HG02981 (cell line): ENCODE measurements at regions not wholly inside any gene's neighbourhood (a gene's known extent, or its start where the extent isn't known, plus 50 kb on each side); places are given as distances from the start of the nearest gene placed in this dataset.
"Not testable (repeated sequence)": the region's sequence is repeated elsewhere in the genome, so short reads cannot be mapped to it uniquely, and the experiment has no call there.

Source experiments
- ATAC-seq: cut with Tn5 transposase; IDR thresholded peaks from one replicate; pipeline ENCODE4 v1.9.1; 2021; ENCODE audit warnings: mild to moderate bottlenecking, moderate library complexity; ENCODE audit not compliant: unreplicated experiment

DNA sequence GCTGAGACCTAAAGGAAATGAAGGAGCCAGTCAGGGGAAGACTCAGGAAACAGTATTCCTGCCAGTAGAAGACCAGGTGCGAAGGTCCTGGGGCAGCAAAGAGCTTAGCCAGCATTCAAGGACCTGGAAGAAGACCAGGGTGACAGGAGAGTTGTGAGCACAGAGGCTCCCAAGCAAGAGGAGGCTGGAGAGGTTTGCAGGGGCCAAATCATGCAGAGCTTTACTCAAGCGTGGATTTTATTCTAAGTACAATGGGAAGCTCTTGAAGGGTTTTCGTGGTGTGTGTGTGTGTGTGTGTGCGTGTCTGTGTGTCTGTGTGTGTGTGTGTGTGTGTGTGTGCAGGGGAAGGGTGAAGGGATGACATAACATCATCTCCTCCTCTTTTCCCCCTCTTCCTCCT lies 200.7 kb upstream of the IRF2BP2 start:
- not testable (repeated sequence) for ATAC-seq

DNA sequence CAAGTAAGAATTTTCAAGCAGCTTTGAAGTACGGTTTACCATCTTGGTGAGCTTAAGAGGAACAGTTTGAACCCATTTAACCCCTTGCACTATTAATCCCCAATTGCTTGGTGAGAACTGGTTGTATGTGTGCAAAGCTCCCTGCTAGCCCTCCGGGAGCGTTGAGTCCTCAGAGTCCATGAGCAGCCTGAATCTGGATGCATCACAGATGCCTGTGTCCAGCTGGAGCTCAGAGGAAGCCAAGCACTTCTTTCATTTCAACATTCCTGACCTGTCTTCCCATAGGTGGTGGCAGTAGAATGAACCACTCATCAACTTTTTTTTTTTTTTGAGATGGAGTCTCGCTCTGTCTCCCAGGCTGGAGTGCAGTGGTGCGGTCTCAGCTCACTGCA lies 199.9 kb upstream of the IRF2BP2 start:
- not testable (repeated sequence) for ATAC-seq

DNA sequence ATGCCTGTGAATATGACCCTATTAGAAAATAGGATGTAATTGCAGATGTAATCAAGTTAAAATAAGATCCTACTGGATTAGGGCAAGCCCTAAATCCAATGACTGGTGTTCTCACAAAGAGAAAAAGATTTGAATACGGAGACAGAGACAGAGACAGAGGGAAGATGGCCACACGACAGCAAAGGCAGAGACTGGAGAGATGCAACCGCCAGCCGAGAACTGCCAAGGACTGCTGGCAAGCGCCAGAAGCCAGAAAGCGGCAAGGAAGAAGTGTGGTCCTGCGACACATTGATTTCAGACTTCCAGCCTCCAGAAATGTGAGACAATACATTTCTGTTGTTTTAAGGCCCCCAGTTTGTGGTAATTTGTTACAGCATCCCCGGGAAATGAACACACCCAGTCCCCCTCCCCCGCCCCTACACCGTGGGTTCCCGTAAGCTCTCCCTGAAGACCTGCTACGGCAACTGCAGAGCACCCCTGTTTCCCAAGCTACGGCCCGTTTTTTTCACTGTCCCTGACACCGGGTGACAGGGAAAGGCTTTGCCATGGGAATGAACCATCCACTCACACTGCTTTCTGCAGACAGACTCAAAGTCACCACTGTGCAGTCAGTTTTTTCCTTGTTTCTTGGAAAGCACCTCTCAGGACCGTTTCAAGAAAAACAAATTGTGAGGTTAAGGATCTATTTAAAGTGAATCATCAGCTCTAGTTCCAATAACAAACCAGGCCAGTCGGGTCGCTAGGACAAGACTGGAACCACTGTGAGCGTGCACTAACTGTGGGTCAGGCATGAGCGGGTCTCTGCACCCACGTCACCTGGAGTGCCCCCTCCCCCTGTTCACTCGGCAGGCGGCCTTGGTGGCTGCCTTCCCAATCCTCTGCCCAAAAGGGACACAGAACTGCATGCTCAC lies 199.2 kb upstream of the IRF2BP2 start:
- peak; percentile 74 for ATAC-seq

DNA sequence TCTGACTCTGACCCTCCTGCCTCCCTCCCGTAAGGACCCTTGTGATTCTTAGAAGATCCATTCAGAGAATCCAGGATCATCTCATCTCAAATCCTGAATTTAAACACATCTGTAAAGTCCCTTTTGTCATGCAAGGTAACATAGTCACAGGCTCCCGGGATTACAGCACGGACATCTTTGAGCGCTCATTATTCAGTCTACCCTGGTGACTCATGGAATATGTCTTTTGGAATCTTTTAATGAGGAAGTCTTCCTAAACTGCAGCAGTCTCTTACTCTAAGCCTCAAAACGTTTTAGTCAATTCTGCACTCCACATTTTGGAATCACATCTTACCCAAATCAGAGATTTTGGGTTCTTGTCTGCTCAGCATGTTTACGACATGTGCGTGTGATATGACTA lies 198.5 kb upstream of the IRF2BP2 start:
- ATAC-seq, result not testable (repeated sequence)

DNA sequence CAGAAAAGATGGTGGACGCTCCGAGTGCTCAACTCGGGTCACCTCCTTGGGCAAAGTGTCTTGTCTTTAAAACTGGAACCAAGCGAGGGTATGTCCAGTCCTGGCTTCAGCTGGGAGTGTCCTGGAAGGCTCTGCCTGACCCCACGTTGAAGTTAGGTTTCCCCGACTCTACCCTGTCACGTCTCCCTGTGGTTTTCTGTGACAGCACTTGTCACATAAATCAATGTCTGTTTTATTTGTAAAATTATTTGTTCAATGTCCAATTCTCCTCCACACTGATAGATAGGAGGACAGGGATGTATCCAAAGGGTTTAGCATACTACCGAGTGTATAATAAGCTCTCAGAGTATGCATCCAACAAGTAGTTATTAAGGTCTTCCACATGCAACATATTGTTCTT lies 197.7 kb upstream of the IRF2BP2 start:
- not testable (repeated sequence) for ATAC-seq

DNA sequence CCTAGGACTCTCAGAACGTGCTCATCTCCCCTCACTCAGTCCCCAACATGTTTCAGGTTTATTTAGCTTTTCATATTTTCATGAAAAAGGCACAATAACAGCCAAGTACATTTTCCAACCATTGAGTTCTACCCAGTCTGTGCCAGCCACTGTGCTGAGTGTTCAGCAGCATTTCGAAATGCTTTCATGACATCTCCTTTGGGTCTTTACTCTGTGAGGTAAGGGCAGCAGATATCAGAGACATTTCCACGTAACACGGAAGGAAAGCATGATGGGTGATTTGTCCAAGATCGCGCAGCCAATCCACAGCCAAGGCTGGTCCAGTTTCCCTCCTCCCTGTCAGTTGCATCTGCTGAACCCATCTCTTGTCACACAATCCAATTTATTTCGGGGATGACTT lies 192.6 kb upstream of the IRF2BP2 start:
- not testable (repeated sequence) for ATAC-seq

DNA sequence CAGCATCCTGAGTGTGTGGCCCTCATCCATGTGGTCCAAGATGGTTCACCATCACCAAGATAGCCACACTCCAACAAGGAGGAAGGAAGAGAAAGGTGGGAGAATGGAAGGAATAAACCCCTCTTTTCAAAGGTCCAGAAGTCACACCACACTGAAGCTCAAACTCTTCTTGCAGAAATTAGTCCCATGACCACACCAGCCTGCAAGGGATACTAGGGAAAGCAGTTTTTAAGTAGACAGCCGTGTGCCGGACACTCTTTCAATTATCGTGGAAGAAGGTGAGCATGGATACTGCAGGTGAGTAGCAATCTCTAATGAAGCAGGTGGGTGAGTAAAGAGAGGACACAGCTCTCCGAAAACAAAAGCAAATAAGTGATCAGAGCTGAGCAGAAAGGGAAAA lies 191.7 kb upstream of the IRF2BP2 start:
- ATAC-seq, result not testable (repeated sequence)

DNA sequence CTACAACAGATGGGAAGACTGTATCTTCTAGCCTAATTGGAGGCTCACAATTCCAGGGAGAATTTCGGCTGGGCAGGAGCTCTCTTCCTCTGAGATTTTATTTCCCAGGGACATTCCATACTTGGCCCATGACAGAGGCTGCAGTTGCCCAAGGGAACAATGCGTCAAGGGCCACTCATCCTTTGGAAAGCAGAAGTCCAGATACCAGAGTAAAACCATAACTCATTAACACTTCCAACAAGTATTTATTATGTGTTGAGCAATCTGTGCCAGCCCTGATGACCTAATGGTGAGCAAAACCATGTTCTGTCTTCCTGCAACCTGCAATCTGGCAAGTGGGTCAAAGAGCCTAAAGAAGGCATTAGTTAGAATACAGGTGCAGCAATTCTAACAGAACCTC lies 191.2 kb upstream of the IRF2BP2 start:
- not testable (repeated sequence) for ATAC-seq

DNA sequence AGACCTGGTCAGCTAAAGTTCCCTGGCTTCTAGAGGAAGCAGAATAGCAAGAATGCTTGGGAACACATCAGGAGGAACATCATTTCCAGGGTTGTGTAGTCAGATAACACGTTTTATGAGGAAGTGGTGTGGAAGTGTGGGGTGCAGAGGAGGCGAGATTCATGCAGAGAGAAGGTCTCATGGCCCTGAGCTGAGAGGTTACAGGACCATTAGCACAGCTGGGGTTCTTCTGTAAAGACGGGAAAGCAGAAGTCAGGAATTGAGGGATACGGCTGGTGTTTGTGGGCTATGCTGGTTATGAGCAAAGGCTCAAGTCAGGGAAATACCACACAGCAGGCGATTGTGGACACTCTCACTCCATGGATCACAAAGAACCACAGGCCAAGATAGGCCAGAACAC lies 190.6 kb upstream of the IRF2BP2 start:
- ATAC-seq, result not testable (repeated sequence)

DNA sequence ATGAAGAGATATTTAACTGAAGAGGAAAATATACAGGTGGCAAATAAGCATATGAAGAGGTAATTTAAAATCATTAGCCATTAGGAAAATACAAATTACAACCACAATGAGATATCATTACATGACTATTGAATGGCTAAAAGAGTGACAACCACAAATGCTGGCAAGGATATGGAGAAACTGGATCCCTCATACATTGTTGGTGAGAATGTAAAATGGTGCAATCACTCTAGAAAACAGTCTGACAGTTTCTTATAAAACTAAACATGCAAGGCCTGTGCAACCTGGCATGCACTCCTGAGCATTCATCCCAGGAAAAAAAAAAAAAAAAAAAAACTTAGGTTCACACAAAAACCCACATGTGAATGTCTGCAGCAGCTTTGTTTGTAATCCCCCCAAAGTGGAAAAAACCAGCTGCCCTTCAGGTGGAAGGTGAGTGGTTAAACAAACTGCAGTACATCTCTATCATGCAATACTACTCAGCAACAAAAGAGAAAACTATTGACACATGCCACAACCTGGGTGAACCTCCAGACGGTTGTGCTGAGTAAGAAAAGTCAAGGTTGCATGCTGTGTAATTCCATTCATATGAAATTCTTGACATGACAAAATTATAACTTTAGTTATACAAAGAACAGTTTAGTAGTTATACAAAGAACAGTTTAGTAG lies 189.2 kb upstream of the IRF2BP2 start:
- not testable (repeated sequence) for ATAC-seq

DNA sequence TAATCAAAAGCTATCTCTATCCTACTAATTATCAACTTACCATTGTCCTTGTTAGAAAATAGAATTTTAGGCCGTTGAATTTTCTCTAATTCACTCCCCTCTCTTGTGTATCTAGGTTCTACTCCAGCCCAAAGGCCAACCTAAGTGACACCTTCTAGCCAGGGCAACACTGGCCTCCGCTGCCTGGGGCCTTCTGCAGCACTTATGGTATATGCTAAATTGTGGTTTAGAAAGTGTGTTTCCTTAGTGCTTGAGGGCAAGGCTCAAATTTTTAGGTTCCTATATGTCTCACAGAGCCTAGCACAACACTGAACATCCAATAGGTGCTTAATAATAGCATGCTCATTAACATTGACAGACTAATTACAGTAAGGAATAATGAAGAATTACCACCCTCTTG lies 187.2 kb upstream of the IRF2BP2 start:
- ATAC-seq, result not testable (repeated sequence)

DNA sequence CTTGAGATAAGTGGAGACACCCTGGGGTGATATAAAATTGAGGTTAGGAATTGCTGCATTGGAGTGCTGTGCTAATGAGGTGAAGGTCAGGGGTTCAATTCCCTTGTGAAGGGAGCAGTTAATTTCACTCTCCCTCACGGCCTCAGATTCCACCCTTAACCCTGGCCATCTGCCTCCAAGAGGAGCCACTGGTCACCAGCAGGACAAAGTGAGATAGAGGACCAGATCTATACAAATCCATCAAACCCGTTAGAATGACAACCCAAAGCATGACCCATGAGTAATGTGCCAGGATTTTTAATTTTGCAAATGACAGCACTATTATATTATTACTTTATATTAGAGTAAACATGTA lies 186.4 kb upstream of the IRF2BP2 start:
- ATAC-seq, result not testable (repeated sequence)

DNA sequence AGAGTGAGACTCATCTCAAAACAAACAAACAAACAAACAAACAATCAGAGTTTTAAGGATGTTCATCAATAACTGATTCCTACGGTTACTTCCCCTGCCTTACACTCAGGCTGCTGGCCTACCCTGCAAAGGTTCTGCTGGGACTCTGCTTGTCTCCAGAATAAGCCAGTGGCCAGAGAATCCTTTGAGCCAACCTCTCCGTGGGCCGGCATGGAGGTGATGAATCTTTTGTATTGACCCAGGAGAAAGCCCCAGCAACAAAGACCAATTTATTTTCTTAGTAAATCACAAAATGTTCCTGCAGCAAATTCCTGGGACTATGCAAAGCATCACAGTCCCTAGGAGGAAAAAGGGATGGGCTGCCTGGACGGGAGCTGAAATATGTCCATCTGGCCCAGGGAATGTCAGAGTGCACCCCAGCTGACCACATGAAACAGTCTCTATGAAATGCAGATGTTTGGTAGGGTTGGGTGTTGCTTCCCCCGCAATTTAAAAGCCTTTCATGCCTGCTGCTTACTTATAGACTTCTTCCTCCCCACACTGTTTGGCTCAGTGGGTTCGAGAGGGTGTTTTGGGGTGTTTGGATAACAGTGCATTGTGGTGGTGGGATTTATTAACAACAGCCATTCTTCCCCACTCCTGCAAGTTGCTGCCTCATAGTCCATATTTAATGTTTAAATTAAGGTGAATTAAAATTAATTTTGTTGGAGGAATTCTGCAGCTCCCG lies 185.9 kb upstream of the IRF2BP2 start:
- ATAC-seq, result not testable (repeated sequence)

DNA sequence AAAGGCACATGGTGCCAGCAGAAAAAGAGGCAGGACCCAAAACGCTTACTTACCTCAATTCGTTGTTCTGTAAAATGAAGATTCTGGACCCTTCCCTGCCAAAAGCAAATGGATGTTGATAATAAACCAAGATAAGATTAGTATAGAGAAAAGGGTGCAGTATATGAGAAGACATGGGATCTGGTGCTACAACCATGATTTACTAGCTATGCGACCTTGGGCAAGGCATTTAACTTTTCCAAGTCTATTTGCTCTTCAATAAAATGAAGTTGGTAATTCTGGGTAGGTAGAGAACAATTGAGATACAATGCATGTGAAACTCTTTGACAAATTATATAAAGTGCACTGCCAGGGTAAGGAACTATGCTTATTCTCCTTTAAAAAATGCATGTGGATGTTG lies 185.0 kb upstream of the IRF2BP2 start:
- ATAC-seq, result not testable (repeated sequence)

DNA sequence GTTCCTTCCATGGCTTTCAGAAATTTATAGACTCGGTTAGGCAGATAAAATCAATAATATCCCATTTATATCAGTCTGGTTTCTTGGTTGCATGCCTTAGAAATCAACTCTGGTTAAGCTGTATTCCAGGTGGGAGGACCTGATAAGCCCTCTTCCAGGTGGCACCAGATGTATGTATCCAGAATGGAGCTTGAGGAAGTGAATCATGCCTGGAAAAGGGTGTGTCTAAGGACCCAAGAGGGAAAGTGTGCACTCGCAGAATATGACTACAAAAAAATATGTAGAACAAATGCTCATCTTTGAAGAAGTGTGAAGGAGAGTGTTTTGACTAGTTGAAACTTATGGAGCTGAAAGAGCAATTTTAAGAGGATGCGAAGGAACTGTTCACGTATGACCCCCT lies 184.5 kb upstream of the IRF2BP2 start:
- not testable (repeated sequence) for ATAC-seq

DNA sequence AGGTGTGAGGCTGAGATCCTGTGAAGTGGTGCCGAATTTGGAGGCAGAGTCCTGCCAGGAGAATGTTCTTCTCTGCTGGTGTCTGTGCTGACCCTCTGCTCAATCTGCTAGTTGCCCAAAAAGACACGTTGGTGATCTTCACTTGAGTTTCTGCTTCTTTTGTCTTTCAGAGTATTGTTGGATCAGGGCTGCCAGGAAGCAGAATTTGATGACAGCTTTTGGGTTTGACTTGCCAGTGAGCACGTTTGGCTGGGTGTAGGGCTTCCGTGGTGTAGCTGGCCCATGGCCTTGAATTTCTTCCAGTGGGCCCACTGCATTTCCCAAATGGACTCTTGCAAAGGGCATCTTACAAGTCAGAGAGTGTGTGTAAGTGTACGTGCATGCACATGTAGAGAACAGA lies 183.9 kb upstream of the IRF2BP2 start:
- ATAC-seq, result not testable (repeated sequence)

DNA sequence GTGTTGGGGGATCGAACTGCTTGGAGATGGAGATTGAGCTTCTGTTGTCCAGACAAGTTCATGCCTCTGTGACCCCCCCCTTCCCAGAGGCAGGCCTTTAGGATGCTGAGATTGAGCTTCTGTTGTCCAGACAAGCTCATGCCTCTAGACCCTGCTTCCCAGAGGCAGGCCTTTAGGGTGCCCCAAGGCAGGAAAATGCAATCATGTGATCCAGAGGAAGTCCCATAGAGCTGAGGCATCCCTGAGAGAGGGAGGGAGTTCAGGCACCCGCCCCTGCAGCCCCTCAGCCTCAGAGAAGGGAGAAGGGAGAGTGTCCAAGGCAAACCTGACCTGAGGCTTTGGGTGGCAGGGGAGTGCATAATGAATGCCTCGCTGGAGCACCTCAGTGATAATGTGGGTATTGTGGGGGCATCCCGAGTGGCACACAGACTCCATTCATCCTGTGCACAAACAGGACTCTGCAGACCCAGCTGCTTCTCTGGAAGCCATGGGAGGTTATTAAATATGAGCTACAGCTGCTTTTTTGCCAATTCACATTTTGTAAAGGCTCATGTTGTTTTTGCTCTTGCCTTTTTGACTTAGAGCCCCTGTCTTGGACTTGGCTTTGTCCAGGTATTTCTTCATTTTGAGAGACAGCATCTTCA lies 182.4 kb upstream of the IRF2BP2 start:
- ATAC-seq, result not testable (repeated sequence)

DNA sequence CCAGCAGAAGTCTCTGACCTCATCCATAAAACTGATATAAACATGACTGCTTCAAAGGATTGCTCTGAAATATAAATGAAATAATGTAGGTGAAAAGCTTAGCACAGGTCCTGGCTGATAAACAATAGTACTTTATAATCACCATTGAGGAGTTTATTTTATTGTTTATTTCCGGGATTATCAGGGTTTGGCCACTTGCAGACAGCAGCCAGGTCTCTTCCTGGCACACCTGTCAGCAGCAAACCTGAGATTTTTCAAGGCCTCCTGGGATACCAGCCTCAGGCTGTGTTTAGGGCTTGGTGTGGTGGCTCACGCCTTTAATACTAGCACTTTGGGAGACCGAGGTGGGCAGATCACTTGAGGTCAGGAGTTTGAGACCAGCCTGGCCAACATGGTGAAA lies 181.6 kb upstream of the IRF2BP2 start:
- not testable (repeated sequence) for ATAC-seq

DNA sequence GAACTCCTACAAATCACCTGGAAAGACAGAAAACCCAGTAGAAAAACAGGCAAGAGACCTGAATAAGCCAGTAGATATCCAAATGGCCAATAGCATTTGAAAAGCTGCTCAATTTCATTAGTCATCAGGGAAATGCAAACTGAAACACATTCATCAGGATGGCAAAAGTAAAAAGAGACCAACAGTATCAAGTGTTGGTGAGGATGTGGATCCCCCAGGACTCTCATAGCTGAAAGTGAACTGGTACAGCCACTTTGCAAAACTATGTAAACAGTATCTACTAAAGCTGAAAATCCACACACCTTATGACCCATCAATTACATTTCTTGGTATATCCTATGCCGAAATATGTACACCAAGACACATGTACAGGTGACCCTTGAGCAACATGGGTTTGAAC lies 180.4 kb upstream of the IRF2BP2 start:
- ATAC-seq, result not testable (repeated sequence)

DNA sequence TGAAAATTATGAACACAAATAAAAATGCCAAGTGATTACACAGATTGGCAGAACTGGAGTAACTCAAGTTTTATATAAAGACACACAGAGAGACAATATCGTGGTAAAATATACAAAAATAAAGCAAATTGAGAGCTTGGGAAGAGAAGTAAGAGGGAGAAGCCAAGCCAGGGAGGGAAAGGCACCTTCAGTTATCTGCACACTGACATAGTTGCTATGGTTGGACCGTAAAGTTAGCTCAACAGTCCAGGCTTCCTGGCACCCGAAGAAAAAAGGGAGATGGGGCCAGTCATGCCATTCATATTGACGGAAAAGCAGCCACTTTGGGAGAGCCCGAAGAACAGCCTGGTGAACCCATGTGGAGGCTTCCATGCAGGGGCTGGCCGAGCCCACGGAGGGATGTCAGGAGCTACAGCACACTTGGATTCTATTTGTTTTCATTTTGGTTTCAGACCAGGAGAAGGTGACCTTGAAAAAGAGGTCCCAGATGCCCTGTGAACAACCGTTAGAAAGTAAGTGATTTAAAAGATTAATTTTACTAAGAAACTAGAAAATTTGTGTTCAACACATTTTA lies 177.1 kb upstream of the IRF2BP2 start:
- not testable (repeated sequence) for ATAC-seq

DNA sequence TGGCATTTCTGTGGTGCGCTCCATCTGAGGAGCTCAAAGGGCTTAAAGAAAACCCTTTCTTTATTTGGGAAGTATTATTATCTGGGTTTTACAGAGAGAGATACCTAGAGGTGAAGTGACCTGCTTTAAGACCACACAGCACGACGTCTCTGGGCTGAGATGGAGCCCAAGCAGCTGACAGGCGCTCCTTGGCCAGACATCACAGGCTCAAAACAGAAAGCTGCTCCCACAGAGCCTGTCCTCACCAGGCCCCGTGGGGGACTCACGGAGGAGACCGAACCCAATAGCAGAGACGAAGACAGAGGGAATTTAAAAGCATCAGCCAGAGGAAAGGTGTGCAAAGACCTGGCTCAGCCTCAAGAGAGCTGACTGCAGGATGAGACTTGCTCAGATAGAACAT lies 175.9 kb upstream of the IRF2BP2 start:
- not testable (repeated sequence) for ATAC-seq
